ENCODE measurements at regions not wholly inside any gene's neighbourhood (a gene's known extent, or its start where the extent isn't known, plus 50 kb on each side); places are given as distances from the start of the nearest gene placed in this dataset.

DNA sequence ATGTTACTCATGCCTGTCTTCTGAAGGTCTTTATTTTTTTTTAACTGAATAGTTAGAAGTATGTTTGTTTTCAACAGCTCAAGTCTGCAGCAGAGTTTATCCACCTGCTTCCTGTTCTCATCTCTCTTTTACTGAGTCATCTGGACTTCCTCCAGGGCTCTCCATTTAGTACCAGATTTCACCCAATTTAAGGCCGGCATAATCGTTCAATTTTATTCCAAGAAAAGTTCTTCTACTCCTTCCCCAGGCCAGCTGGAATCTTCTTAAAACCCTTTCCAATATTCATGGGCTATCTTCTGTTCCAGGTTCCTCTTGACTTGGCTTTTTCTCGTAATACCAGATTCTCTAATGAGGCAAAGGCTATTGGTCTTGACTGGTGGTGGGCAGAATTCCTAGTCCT lies 79.0 kb upstream of the LAMA2 start:
- Mint-ChIP-seq H3K4me3 (no peak overlapping the region), H3K4me1 (no peaks in the 10 kb centered on the region), H3K27me3 (peaks cover 0 to 1% of the 10 kb centered on the region in 2 donors), H3K27ac (no peak overlapping the region), H3K9me3 (peaks cover 0 to 5% (median 0%) of the 10 kb centered on the region in 8 donors), H3K36me3 (no peaks in the 10 kb centered on the region)
- H3K27me3 ChIP-seq (ENCODE audit: insufficient read depth, low read length): no peaks in the 10 kb centered on the region
- DNase-seq: no peak
- ChIA-PET POLR2A (ENCODE audit: partially characterized antibody) (no interaction called here), CTCF (ENCODE audit: partially characterized antibody) (no interaction called here)
- no peak overlapping the region for H3K27ac ChIP-seq (ENCODE audit: low read depth, low read length)
- H3K36me3 ChIP-seq (ENCODE audit: insufficient read depth, low read length): no peaks in the 10 kb centered on the region
- no peaks in the 10 kb centered on the region for H3K9me3 ChIP-seq (ENCODE audit: control insufficient read depth in 1 of 2, low read length in 2 of 2)
- no peak overlapping the region for H3K4me3 ChIP-seq (ENCODE audit: low read length in 2 of 2)
- no peaks in the 10 kb centered on the region for H3K4me1 ChIP-seq (ENCODE audit: insufficient read depth, low read length)
- intact Hi-C loops (cut with micrococcal nuclease): no loop called here

DNA sequence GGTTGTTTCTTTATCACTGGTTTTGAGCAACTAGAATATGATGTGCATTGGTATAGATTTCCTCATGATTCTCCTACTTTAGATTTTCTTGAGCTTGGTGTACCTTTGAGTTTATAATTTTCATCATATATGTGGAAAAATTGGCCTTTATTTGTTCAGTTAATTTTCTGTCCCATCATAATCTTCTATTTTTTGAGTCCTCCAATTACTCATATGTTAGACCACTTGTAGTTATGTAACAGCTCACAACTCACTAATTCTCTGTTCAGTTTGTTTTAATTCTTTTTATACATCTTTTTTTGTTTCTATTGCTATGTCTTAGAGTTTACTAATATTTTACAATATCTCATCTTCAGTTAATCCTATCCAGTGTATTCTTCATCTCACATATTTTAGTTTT lies 81.3 kb upstream of the LAMA2 start:
- Mint-ChIP-seq H3K4me3 (no peak overlapping the region), H3K9me3 (peaks cover 0 to 5% (median 0%) of the 10 kb centered on the region in 8 donors), H3K27me3 (peaks cover 0 to 3% of the 10 kb centered on the region in 2 donors), H3K36me3 (no peaks in the 10 kb centered on the region), H3K4me1 (no peaks in the 10 kb centered on the region), H3K27ac (no peak overlapping the region)
- Histone ChIP-seq H3K4me1 (ENCODE audit: insufficient read depth, low read length) (no peaks in the 10 kb centered on the region), H3K27me3 (ENCODE audit: insufficient read depth, low read length) (no peaks in the 10 kb centered on the region), H3K36me3 (ENCODE audit: insufficient read depth, low read length) (no peaks in the 10 kb centered on the region), H3K27ac (ENCODE audit: low read depth, low read length) (no peak overlapping the region), H3K9me3 (ENCODE audit: control insufficient read depth in 1 of 2, low read length in 2 of 2) (no peaks in the 10 kb centered on the region), H3K4me3 (ENCODE audit: low read length in 2 of 2) (no peak overlapping the region)
- POLR2A ChIA-PET (ENCODE audit: partially characterized antibody): no interaction called here
- no peak for DNase-seq
- CTCF ChIA-PET (ENCODE audit: partially characterized antibody): no interaction called here
- intact Hi-C loops (cut with micrococcal nuclease): no loop called here

DNA sequence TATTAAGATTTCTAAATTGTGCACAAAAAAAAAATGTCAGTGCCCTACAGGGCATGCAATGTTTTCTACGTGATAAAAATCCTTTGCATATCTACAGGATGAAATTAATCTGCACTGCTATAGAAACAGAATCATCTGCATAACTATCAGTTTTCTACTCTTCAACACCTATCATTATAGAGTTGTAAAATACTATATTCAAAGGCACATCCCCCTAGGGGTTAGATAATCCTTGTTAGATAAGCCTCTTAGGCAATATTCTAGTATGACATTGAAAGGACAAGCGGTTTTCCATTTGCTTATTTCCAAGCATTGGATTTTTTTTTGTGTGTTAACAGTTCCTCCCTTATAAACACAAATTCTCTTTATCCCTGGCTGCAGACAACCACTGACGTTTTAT lies 98.7 kb upstream of the LAMA2 start:
- Mint-ChIP-seq H3K4me1 (no peaks in the 10 kb centered on the region), H3K27me3 (peaks cover 2% of the 10 kb centered on the region in 2 donors), H3K27ac (no peak overlapping the region), H3K9me3 (peaks cover 0 to 18% (median 6%) of the 10 kb centered on the region in 8 donors), H3K4me3 (no peak overlapping the region), H3K36me3 (no peaks in the 10 kb centered on the region)
- no peak overlapping the region for H3K4me3 ChIP-seq (ENCODE audit: low read length in 2 of 2)
- H3K9me3 ChIP-seq (ENCODE audit: control insufficient read depth in 1 of 2, low read length in 2 of 2): no peaks in the 10 kb centered on the region
- H3K27me3 ChIP-seq (ENCODE audit: insufficient read depth, low read length): no peaks in the 10 kb centered on the region
- ChIA-PET CTCF (ENCODE audit: partially characterized antibody) (no interaction called here), POLR2A (ENCODE audit: partially characterized antibody) (no interaction called here)
- intact Hi-C loops (cut with micrococcal nuclease): no loop called here
- no peak overlapping the region for H3K27ac ChIP-seq (ENCODE audit: low read depth, low read length)
- H3K36me3 ChIP-seq (ENCODE audit: insufficient read depth, low read length): no peaks in the 10 kb centered on the region
- DNase-seq: no peak
- H3K4me1 ChIP-seq (ENCODE audit: insufficient read depth, low read length): no peaks in the 10 kb centered on the region

DNA sequence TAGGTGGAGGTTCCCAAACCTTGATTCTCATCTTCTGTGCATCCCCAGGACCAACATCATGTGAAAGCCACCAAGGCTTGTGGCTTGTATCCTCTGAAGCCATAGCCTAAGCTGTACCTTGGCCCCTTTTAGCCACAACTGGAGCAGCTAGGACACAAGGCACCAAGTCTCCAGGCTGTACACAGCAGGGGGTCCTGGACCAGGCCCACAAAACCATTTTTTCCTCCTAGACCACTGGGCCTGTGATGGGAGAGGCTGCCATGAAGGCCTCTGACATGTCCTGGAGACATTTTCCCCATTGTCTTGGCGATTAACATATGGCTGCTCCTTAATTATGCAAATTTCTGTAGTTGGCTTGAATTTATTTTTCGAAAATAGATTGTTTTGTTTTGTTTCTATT lies 114.8 kb upstream of the LAMA2 start:
- peaks cover 0 to 17% (median 2%) of the 10 kb centered on the region in 8 donors for H3K9me3 Mint-ChIP-seq
- H3K36me3 Mint-ChIP-seq: no peaks in the 10 kb centered on the region
- Histone ChIP-seq H3K27ac (ENCODE audit: low read depth, low read length) (no peak overlapping the region), H3K9me3 (ENCODE audit: control insufficient read depth in 1 of 2, low read length in 2 of 2) (no peaks in the 10 kb centered on the region), H3K4me3 (ENCODE audit: low read length in 2 of 2) (no peak overlapping the region), H3K4me1 (ENCODE audit: insufficient read depth, low read length) (no peaks in the 10 kb centered on the region), H3K27me3 (ENCODE audit: insufficient read depth, low read length) (no peaks in the 10 kb centered on the region), H3K36me3 (ENCODE audit: insufficient read depth, low read length) (no peaks in the 10 kb centered on the region)
- no peak for DNase-seq
- no peaks in the 10 kb centered on the region for H3K27me3 Mint-ChIP-seq
- H3K4me1 Mint-ChIP-seq: no peaks in the 10 kb centered on the region
- CTCF ChIA-PET (ENCODE audit: partially characterized antibody): no interaction called here
- POLR2A ChIA-PET (ENCODE audit: partially characterized antibody): no interaction called here
- intact Hi-C loops (cut with micrococcal nuclease): no loop called here
- H3K4me3 Mint-ChIP-seq: no peak overlapping the region
- no peak overlapping the region for H3K27ac Mint-ChIP-seq

DNA sequence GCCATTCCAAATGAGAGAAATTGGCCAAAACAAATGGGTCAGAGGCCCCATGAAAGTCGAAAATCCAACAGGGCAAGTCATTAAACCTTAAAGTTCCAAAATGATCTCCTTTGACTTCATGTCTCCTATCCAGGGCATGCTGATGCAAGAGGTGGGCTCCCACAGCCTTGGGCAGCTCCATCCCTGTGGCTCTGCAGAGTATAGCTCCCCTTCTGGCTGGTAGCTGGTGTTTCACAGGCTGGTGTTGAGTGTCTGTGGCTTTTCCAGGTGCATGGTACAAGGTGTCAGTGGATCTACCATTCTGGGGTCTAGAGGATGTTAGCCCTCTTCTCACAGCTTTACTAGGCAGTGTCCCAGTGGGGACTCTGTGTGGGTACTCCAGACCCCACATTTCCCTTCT lies 115.2 kb upstream of the LAMA2 start:
- H3K27ac Mint-ChIP-seq: no peak overlapping the region
- H3K4me3 Mint-ChIP-seq: no peak overlapping the region
- ChIA-PET POLR2A (ENCODE audit: partially characterized antibody) (no interaction called here), CTCF (ENCODE audit: partially characterized antibody) (no interaction called here)
- H3K4me1 ChIP-seq (ENCODE audit: insufficient read depth, low read length): no peaks in the 10 kb centered on the region
- DNase-seq: no peak
- no peak overlapping the region for H3K27ac ChIP-seq (ENCODE audit: low read depth, low read length)
- intact Hi-C loops (cut with micrococcal nuclease): no loop called here
- H3K36me3 ChIP-seq (ENCODE audit: insufficient read depth, low read length): no peaks in the 10 kb centered on the region
- H3K4me3 ChIP-seq (ENCODE audit: low read length in 2 of 2): no peak overlapping the region
- H3K4me1 Mint-ChIP-seq: no peaks in the 10 kb centered on the region
- H3K36me3 Mint-ChIP-seq: no peaks in the 10 kb centered on the region
- no peaks in the 10 kb centered on the region for H3K27me3 ChIP-seq (ENCODE audit: insufficient read depth, low read length)
- H3K27me3 Mint-ChIP-seq: no peaks in the 10 kb centered on the region
- peaks cover 0 to 12% (median under 1%) of the 10 kb centered on the region in 8 donors for H3K9me3 Mint-ChIP-seq
- no peaks in the 10 kb centered on the region for H3K9me3 ChIP-seq (ENCODE audit: control insufficient read depth in 1 of 2, low read length in 2 of 2)

DNA sequence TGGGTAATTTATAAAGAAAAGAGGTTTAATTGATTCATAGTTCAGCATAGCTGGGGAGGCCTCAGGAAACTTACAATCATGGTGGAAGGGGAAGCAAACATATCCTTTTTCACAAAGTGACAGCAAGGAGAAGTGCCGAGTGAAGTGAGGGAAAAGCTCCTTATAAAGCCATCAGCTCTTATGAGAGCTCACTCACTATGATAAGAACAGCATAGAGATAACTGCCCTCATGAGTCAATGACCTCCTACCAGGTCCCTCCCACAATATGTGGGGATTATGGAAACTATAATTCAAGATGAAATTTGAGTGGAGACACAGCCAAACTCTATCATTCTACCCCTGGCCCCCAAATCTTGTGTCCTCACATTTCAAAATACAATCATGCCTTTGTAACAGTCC lies 115.8 kb upstream of the LAMA2 start:
- no peak overlapping the region for H3K27ac ChIP-seq (ENCODE audit: low read depth, low read length)

DNA sequence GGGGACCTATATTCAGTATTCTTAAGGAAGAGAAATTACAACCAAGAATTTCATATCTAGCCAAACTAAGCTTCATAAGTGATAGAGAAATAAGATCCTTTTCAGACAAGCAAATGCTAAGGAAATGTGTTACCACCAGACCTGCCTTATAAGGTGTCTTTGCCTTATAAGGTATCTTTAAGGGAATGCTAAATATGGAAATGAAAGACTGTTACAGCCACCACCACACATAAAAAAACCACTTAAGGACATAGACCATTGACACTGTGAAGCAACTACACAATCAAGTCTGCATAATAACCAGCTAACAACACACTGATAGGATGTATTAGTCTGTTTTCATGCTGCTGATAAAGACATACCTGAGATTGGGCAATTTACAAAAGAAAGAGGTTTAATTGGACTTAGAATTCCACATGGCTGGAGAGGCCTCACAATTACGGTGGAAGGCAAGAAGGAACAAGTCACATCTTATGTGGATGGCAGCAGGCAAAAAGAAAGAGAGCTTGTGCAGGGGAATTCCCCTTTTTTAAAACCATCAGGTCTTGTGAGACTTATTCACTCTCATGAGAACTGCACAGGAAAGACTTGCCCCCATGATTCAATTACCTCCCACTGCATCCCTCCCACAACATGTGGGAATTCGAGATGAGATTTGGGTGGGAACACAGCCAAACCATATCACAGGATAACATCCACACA lies 119.2 kb upstream of the LAMA2 start:
- no peaks in the 10 kb centered on the region for H3K36me3 ChIP-seq (ENCODE audit: insufficient read depth, low read length)
- DNase-seq: no peak
- H3K27ac Mint-ChIP-seq: no peak overlapping the region
- H3K4me3 ChIP-seq (ENCODE audit: low read length in 2 of 2): no peak overlapping the region
- H3K4me1 Mint-ChIP-seq: no peaks in the 10 kb centered on the region
- no peaks in the 10 kb centered on the region for H3K9me3 ChIP-seq (ENCODE audit: control insufficient read depth in 1 of 2, low read length in 2 of 2)
- ChIA-PET POLR2A (ENCODE audit: partially characterized antibody) (no interaction called here), CTCF (ENCODE audit: partially characterized antibody) (no interaction called here)
- no peaks in the 10 kb centered on the region for H3K27me3 ChIP-seq (ENCODE audit: insufficient read depth, low read length)
- no peak overlapping the region for H3K4me3 Mint-ChIP-seq
- peaks cover 0 to 9% of the 10 kb centered on the region in 2 donors for H3K27me3 Mint-ChIP-seq
- peaks cover 0 to 4% (median 0%) of the 10 kb centered on the region in 8 donors for H3K9me3 Mint-ChIP-seq
- intact Hi-C loops (cut with micrococcal nuclease): no loop called here
- no peaks in the 10 kb centered on the region for H3K36me3 Mint-ChIP-seq
- H3K27ac ChIP-seq (ENCODE audit: low read depth, low read length): no peak overlapping the region
- no peaks in the 10 kb centered on the region for H3K4me1 ChIP-seq (ENCODE audit: insufficient read depth, low read length)

More for the DNA sequence above, 115.8 kb upstream of the LAMA2 start:
- Histone ChIP-seq H3K36me3 (ENCODE audit: insufficient read depth, low read length) (no peaks in the 10 kb centered on the region), H3K27me3 (ENCODE audit: insufficient read depth, low read length) (no peaks in the 10 kb centered on the region), H3K9me3 (ENCODE audit: control insufficient read depth in 1 of 2, low read length in 2 of 2) (no peaks in the 10 kb centered on the region), H3K4me3 (ENCODE audit: low read length in 2 of 2) (no peak overlapping the region), H3K4me1 (ENCODE audit: insufficient read depth, low read length) (no peaks in the 10 kb centered on the region)
- DNase-seq: no peak
- no peak overlapping the region for H3K27ac Mint-ChIP-seq
- H3K4me3 Mint-ChIP-seq: no peak overlapping the region
- intact Hi-C loops (cut with micrococcal nuclease): no loop called here
- no peaks in the 10 kb centered on the region for H3K27me3 Mint-ChIP-seq
- H3K4me1 Mint-ChIP-seq: no peaks in the 10 kb centered on the region
- no peaks in the 10 kb centered on the region for H3K36me3 Mint-ChIP-seq
- CTCF ChIA-PET (ENCODE audit: partially characterized antibody): no interaction called here
- peaks cover 0 to 8% (median under 1%) of the 10 kb centered on the region in 8 donors for H3K9me3 Mint-ChIP-seq
- POLR2A ChIA-PET (ENCODE audit: partially characterized antibody): no interaction called here

DNA sequence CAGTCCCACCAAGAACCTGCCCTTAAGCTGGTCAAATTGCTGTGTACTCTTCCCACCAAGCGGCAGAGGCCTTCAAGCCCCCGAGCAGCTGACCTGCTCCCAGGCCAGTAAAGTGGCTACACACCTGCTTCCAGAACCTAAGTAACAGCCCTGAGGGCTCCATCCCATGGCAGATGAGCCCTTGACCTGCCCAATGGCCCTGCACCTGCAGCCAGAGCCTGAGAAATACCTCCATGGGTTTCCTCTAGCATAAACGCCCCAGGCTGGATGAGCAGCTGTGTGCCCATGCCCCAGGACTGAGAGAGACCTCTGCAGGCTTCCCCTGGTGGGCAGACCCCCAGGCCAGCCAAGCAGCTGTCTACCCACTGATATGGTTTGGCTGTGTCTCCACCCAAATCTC lies 123.0 kb upstream of the LAMA2 start:
- Mint-ChIP-seq H3K27me3 (peaks cover 2 to 12% of the 10 kb centered on the region in 2 donors), H3K4me3 (no peak overlapping the region), H3K27ac (no peak overlapping the region), H3K36me3 (no peaks in the 10 kb centered on the region), H3K9me3 (peaks cover 0 to 2% (median 0%) of the 10 kb centered on the region in 8 donors), H3K4me1 (no peaks in the 10 kb centered on the region)
- DNase-seq: no peak
- no peak overlapping the region for H3K4me3 ChIP-seq (ENCODE audit: low read length in 2 of 2)
- intact Hi-C loops (cut with micrococcal nuclease): no loop called here
- ChIA-PET POLR2A (ENCODE audit: partially characterized antibody) (no interaction called here), CTCF (ENCODE audit: partially characterized antibody) (no interaction called here)
- no peak overlapping the region for H3K27ac ChIP-seq (ENCODE audit: low read depth, low read length)
- H3K36me3 ChIP-seq (ENCODE audit: insufficient read depth, low read length): no peaks in the 10 kb centered on the region
- no peaks in the 10 kb centered on the region for H3K4me1 ChIP-seq (ENCODE audit: insufficient read depth, low read length)
- no peaks in the 10 kb centered on the region for H3K9me3 ChIP-seq (ENCODE audit: control insufficient read depth in 1 of 2, low read length in 2 of 2)
- no peaks in the 10 kb centered on the region for H3K27me3 ChIP-seq (ENCODE audit: insufficient read depth, low read length)
